ENCODE measurements at regions not wholly inside any gene's neighbourhood (a gene's known extent, or its start where the extent isn't known, plus 50 kb on each side); places are given as distances from the start of the nearest gene placed in this dataset.
"Not testable (repeated sequence)": the region's sequence is repeated elsewhere in the genome, so short reads cannot be mapped to it uniquely, and the experiment has no call there.

GRCh38 chr15:79512844-79513243 is 80.7 kb downstream of the MINAR1 start:
- TF ChIP-seq CTCF, POLR2A, POLR2AphosphoS5 (IDR thresholded peaks at IDR 0.05): not testable (repeated sequence)
